ENCODE measurements at regions not wholly inside any gene's neighbourhood (a gene's known extent, or its start where the extent isn't known, plus 50 kb on each side); places are given as distances from the start of the nearest gene placed in this dataset.

GRCh38 chr3:23656821-23657220 is 148.9 kb upstream of the UBE2E1 start:
- TF ChIP-seq, protein P1, sequence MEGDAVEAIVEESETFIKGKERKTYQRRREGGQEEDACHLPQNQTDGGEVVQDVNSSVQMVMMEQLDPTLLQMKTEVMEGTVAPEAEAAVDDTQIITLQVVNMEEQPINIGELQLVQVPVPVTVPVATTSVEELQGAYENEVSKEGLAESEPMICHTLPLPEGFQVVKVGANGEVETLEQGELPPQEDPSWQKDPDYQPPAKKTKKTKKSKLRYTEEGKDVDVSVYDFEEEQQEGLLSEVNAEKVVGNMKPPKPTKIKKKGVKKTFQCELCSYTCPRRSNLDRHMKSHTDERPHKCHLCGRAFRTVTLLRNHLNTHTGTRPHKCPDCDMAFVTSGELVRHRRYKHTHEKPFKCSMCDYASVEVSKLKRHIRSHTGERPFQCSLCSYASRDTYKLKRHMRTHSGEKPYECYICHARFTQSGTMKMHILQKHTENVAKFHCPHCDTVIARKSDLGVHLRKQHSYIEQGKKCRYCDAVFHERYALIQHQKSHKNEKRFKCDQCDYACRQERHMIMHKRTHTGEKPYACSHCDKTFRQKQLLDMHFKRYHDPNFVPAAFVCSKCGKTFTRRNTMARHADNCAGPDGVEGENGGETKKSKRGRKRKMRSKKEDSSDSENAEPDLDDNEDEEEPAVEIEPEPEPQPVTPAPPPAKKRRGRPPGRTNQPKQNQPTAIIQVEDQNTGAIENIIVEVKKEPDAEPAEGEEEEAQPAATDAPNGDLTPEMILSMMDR (IDR thresholded peaks at IDR 0.05; ENCODE audit: insufficient read depth, low read length, poor library complexity, severe bottlenecking) = no peak
- TF ChIP-seq EZH2phosphoT487 (conservative IDR thresholded peaks at IDR 0.05; ENCODE audit: low read length) = no peak
